ENCODE measurements at regions not wholly inside any gene's neighbourhood (a gene's known extent, or its start where the extent isn't known, plus 50 kb on each side); places are given as distances from the start of the nearest gene placed in this dataset.

GRCh38 chr12:124418156-124418555, 123.3 kb downstream of the RFLNA start:
- no peak overlapping the region for H3K27ac ChIP-seq (ENCODE audit: low read depth in 2 of 2, low read length in 2 of 2)
- H3K4me3 ChIP-seq (ENCODE audit: low read length in 2 of 2): no peak overlapping the region
- peaks cover 26 to 34% of the 10 kb centered on the region in 2 donors for H3K36me3 ChIP-seq (ENCODE audit: control insufficient read depth in 2 of 2, insufficient read depth in 2 of 2, low read length in 2 of 2)
- H3K27me3 ChIP-seq (ENCODE audit: control insufficient read depth in 2 of 2, insufficient read depth in 2 of 2, low read length in 2 of 2): no peaks in the 10 kb centered on the region
- no peaks in the 10 kb centered on the region for H3K9me3 ChIP-seq (ENCODE audit: control insufficient read depth in 2 of 2, low read length in 2 of 2)
- H3K4me1 ChIP-seq (ENCODE audit: control insufficient read depth in 2 of 2, insufficient read depth in 2 of 2, low read length in 2 of 2): peaks cover 14 to 16% of the 10 kb centered on the region in 2 donors
- no peak overlapping the region for H3K9ac ChIP-seq (ENCODE audit: low read depth in 1 of 2, low read length in 2 of 2)

- peaks cover 30 to 36% of the 10 kb centered on the region in 2 donors for H3K36me3 ChIP-seq (ENCODE audit: control insufficient read depth in 2 of 2, insufficient read depth in 2 of 2, low read length in 2 of 2)
- no peak overlapping the region for H3K27ac ChIP-seq (ENCODE audit: low read depth in 2 of 2, low read length in 2 of 2)
- no peak overlapping the region for H3K4me3 ChIP-seq (ENCODE audit: low read length in 2 of 2)
- H3K27me3 ChIP-seq (ENCODE audit: control insufficient read depth in 2 of 2, insufficient read depth in 2 of 2, low read length in 2 of 2): no peaks in the 10 kb centered on the region
- H3K9ac ChIP-seq (ENCODE audit: low read depth in 1 of 2, low read length in 2 of 2): no peak overlapping the region
- peaks cover 5% of the 10 kb centered on the region in 2 donors for H3K4me1 ChIP-seq (ENCODE audit: control insufficient read depth in 2 of 2, insufficient read depth in 2 of 2, low read length in 2 of 2)
- no peaks in the 10 kb centered on the region for H3K9me3 ChIP-seq (ENCODE audit: control insufficient read depth in 2 of 2, low read length in 2 of 2)
Measured at GRCh38 chr12:124416516-124417395, 121.9 kb downstream of the RFLNA start.

DNA sequence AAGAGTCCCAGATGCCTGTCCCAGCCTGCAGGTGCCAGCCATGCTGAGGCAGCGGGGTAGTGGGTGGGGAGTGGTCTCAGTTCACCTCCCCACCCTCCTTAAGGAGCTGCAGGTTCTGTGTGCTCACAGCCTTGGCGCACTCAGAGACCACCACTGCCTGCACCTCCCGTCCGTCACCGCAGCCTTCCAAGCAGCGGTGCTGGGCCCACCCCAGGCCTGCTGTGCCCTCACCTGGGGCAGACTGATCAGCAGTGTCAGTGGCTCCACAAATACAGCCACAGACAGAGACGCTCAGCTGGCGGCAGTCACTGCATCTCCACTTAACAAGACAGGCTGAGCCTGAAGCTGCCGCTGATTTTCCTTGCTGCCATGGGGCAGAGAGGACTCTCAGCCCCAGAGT, 120.2 kb downstream of the RFLNA start:
- Histone ChIP-seq H3K27ac (ENCODE audit: low read depth in 2 of 2, low read length in 2 of 2) (no peak overlapping the region), H3K4me3 (ENCODE audit: low read length in 2 of 2) (no peak overlapping the region), H3K27me3 (ENCODE audit: control insufficient read depth in 2 of 2, insufficient read depth in 2 of 2, low read length in 2 of 2) (no peaks in the 10 kb centered on the region), H3K9ac (ENCODE audit: low read depth in 1 of 2, low read length in 2 of 2) (no peak overlapping the region), H3K9me3 (ENCODE audit: control insufficient read depth in 2 of 2, low read length in 2 of 2) (no peaks in the 10 kb centered on the region), H3K4me1 (ENCODE audit: control insufficient read depth in 2 of 2, insufficient read depth in 2 of 2, low read length in 2 of 2) (peaks cover 2 to 10% of the 10 kb centered on the region in 2 donors), H3K36me3 (ENCODE audit: control insufficient read depth in 2 of 2, insufficient read depth in 2 of 2, low read length in 2 of 2) (peaks cover 23 to 28% of the 10 kb centered on the region in 2 donors)

DNA sequence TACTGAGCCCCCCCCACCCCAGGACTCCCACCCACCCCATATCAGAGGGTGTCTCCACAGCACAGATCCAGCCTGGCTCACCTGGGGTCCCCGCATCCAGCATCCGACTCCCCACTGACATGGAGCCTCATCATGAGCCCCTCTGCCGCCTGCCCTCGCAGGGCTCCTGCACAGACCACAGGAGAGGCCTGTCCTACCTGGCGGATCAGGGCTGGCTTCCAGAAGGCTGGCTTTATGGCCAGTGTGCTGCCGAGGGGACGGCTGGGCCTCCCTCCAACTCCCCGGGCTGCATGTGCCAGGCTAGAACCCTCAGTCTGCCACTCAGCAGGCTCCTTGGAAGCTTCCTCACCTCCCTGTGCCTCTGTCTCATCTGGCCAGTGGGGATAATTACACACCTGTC, 119.0 kb downstream of the RFLNA start:
- Histone ChIP-seq H3K9me3 (ENCODE audit: control insufficient read depth in 2 of 2, low read length in 2 of 2) (no peaks in the 10 kb centered on the region), H3K4me3 (ENCODE audit: low read length in 2 of 2) (no peak overlapping the region), H3K27me3 (ENCODE audit: control insufficient read depth in 2 of 2, insufficient read depth in 2 of 2, low read length in 2 of 2) (no peaks in the 10 kb centered on the region), H3K27ac (ENCODE audit: low read depth in 2 of 2, low read length in 2 of 2) (no peak overlapping the region), H3K36me3 (ENCODE audit: control insufficient read depth in 2 of 2, insufficient read depth in 2 of 2, low read length in 2 of 2) (peaks cover 16 to 21% of the 10 kb centered on the region in 2 donors), H3K4me1 (ENCODE audit: control insufficient read depth in 2 of 2, insufficient read depth in 2 of 2, low read length in 2 of 2) (peaks cover 8 to 11% of the 10 kb centered on the region in 2 donors), H3K9ac (ENCODE audit: low read depth in 1 of 2, low read length in 2 of 2) (no peak overlapping the region)

- Histone ChIP-seq H3K27ac (ENCODE audit: low read depth in 2 of 2, low read length in 2 of 2) (peak overlapping the region in 1 of 2 donors; percentile 38), H3K4me1 (ENCODE audit: control insufficient read depth in 2 of 2, insufficient read depth in 2 of 2, low read length in 2 of 2) (peaks cover 10 to 14% of the 10 kb centered on the region in 2 donors)
Measured at GRCh38 chr12:124413401-124413800, 118.5 kb downstream of the RFLNA start.

GRCh38 chr12:124412646-124413015, 117.7 kb downstream of the RFLNA start:
- no peak overlapping the region for H3K9ac ChIP-seq (ENCODE audit: low read depth in 1 of 2, low read length in 2 of 2)
- no peaks in the 10 kb centered on the region for H3K27me3 ChIP-seq (ENCODE audit: control insufficient read depth in 2 of 2, insufficient read depth in 2 of 2, low read length in 2 of 2)
- H3K4me3 ChIP-seq (ENCODE audit: low read length in 2 of 2): no peak overlapping the region
- H3K27ac ChIP-seq (ENCODE audit: low read depth in 2 of 2, low read length in 2 of 2): peak overlapping the region; percentile 1 to 38
- peaks cover 16 to 17% of the 10 kb centered on the region in 2 donors for H3K36me3 ChIP-seq (ENCODE audit: control insufficient read depth in 2 of 2, insufficient read depth in 2 of 2, low read length in 2 of 2)
- no peaks in the 10 kb centered on the region for H3K9me3 ChIP-seq (ENCODE audit: control insufficient read depth in 2 of 2, low read length in 2 of 2)
- H3K4me1 ChIP-seq (ENCODE audit: control insufficient read depth in 2 of 2, insufficient read depth in 2 of 2, low read length in 2 of 2): peaks cover 10 to 14% of the 10 kb centered on the region in 2 donors

More at GRCh38 chr12:124413401-124413800, 118.5 kb downstream of the RFLNA start:
- Histone ChIP-seq H3K27me3 (ENCODE audit: control insufficient read depth in 2 of 2, insufficient read depth in 2 of 2, low read length in 2 of 2) (no peaks in the 10 kb centered on the region), H3K9ac (ENCODE audit: low read depth in 1 of 2, low read length in 2 of 2) (no peak overlapping the region), H3K4me3 (ENCODE audit: low read length in 2 of 2) (no peak overlapping the region), H3K36me3 (ENCODE audit: control insufficient read depth in 2 of 2, insufficient read depth in 2 of 2, low read length in 2 of 2) (peaks cover 16 to 21% of the 10 kb centered on the region in 2 donors), H3K9me3 (ENCODE audit: control insufficient read depth in 2 of 2, low read length in 2 of 2) (no peaks in the 10 kb centered on the region)

DNA sequence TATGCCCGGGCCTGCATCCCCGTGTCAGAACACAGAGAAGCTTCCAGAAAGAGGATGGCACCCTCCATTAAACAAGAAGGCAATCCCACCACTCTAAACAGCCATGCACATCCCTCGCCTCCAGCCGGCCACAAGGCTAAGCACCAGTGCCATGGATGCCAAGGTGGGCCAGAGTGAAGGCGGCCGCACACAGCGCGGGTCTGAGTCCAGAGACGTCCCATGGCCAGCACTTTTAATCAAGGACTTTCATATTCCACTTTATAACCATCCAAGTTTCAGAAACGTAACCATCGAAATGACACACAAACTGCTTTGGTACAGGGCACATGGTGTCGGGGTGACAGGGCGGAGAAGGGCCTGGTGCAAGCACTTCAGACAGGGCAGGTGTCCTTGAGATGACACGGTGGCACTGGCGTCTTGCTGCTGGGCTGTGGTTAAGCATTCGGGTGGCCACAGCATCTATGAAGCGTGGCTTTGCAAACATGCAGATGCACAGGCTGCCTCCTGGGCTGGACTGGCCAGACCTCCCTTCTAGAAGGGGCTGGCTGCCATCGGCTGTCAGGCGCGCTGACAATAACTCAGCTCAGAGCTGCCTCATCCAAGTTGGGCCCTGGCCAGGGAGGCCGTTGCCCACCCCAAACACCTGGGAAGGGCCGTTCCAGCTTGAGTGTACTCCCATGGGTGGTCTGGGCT, 117.2 kb downstream of the RFLNA start:
- peak overlapping the region; percentile 10 to 26 for H3K27ac ChIP-seq (ENCODE audit: low read depth in 2 of 2, low read length in 2 of 2)
- H3K4me1 ChIP-seq (ENCODE audit: control insufficient read depth in 2 of 2, insufficient read depth in 2 of 2, low read length in 2 of 2): peaks cover 10 to 14% of the 10 kb centered on the region in 2 donors
- no peaks in the 10 kb centered on the region for H3K27me3 ChIP-seq (ENCODE audit: control insufficient read depth in 2 of 2, insufficient read depth in 2 of 2, low read length in 2 of 2)
- H3K36me3 ChIP-seq (ENCODE audit: control insufficient read depth in 2 of 2, insufficient read depth in 2 of 2, low read length in 2 of 2): peaks cover 15 to 20% of the 10 kb centered on the region in 2 donors
- no peak overlapping the region for H3K4me3 ChIP-seq (ENCODE audit: low read length in 2 of 2)
- H3K9me3 ChIP-seq (ENCODE audit: control insufficient read depth in 2 of 2, low read length in 2 of 2): no peaks in the 10 kb centered on the region
- H3K9ac ChIP-seq (ENCODE audit: low read depth in 1 of 2, low read length in 2 of 2): no peak overlapping the region

DNA sequence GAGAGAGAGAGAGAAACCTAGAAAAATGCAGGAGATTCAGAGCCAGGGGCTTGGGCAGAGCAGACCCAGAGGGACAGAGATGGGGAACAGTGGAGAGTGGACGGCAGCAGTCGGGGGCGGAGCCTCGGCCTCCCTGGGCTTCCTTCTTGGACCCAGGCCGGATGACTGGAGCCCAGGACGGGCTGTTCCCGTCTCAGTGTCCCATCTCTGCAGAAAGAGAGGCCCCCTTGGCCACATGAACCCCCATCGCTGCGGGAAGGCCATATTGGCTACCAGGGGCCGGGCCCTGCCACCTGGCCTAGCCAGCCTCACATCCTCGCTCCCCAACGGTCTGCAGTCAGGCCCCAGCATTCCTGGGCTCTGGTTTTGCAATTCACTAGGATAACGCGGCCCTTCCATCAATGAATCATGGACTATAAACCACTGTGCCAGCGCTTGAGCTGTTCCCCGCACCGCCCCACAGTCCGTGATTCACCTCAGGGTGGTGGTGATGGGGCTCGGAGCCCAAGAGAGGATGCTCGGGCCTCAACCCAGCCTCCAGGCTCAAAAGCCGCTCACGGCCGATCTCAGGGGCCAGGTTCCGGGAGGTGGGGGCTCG, 116.5 kb downstream of the RFLNA start:
- H3K4me1 ChIP-seq (ENCODE audit: control insufficient read depth in 2 of 2, insufficient read depth in 2 of 2, low read length in 2 of 2): peaks cover 10 to 14% of the 10 kb centered on the region in 2 donors
- peak overlapping the region; percentile 10 to 30 for H3K27ac ChIP-seq (ENCODE audit: low read depth in 2 of 2, low read length in 2 of 2)
- H3K27me3 ChIP-seq (ENCODE audit: control insufficient read depth in 2 of 2, insufficient read depth in 2 of 2, low read length in 2 of 2): no peaks in the 10 kb centered on the region
- no peak overlapping the region for H3K4me3 ChIP-seq (ENCODE audit: low read length in 2 of 2)
- no peak overlapping the region for H3K9ac ChIP-seq (ENCODE audit: low read depth in 1 of 2, low read length in 2 of 2)
- no peaks in the 10 kb centered on the region for H3K9me3 ChIP-seq (ENCODE audit: control insufficient read depth in 2 of 2, low read length in 2 of 2)
- peaks cover 19 to 20% of the 10 kb centered on the region in 2 donors for H3K36me3 ChIP-seq (ENCODE audit: control insufficient read depth in 2 of 2, insufficient read depth in 2 of 2, low read length in 2 of 2)

DNA sequence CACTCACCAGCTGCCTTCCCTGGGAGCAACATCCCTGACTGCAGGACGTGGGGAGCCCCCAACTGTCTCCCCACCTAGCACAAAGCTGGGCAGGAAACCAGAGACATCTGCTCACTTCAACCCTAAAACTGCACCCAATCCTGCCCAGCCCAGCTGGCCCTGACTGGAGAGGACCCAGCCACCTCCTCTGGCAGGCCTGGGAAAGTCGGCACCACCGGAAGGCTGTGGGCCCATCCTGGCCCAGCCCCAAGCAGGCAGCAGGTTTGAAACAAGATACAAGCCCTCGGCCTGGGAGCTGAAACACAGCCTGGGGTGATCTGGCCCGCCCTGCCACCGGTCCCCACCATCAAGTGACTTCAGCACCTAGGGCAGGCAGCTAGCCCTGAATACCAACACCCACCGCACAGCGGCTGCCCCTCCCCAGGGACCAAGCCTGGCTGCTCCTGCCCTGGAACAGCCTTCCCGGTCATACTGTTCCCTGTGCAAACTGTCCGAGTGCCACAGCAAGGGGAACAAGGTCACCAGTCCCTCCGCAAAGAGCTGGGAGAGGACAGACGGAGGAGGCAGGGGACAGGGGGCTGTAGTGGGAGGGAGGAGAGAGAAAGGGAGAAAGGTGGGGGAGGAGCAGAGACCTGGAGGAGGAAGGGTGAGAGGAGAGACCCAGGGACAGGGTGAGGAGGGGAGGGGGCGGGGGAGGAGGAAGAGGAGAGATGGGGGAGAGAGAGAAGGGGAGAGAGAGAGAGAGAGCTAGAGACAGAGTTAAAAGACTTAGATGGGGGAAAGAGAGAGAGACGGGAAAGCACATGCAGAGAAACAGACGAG, 115.7 kb downstream of the RFLNA start:
- peak overlapping the region; percentile 30 to 56 for H3K27ac ChIP-seq (ENCODE audit: low read depth in 2 of 2, low read length in 2 of 2)
- H3K27me3 ChIP-seq (ENCODE audit: control insufficient read depth in 2 of 2, insufficient read depth in 2 of 2, low read length in 2 of 2): no peaks in the 10 kb centered on the region
- no peak overlapping the region for H3K9ac ChIP-seq (ENCODE audit: low read depth in 1 of 2, low read length in 2 of 2)
- no peak overlapping the region for H3K4me3 ChIP-seq (ENCODE audit: low read length in 2 of 2)
- no peaks in the 10 kb centered on the region for H3K9me3 ChIP-seq (ENCODE audit: control insufficient read depth in 2 of 2, low read length in 2 of 2)
- H3K4me1 ChIP-seq (ENCODE audit: control insufficient read depth in 2 of 2, insufficient read depth in 2 of 2, low read length in 2 of 2): peaks cover 10 to 14% of the 10 kb centered on the region in 2 donors
- peaks cover 19 to 21% of the 10 kb centered on the region in 2 donors for H3K36me3 ChIP-seq (ENCODE audit: control insufficient read depth in 2 of 2, insufficient read depth in 2 of 2, low read length in 2 of 2)
